Liver (tissue), 3 donors: ENCODE measurements at regions not wholly inside any gene's neighbourhood (a gene's known extent, or its start where the extent isn't known, plus 50 kb on each side); places are given as distances from the start of the nearest gene placed in this dataset.

Experiments
- ATF3 ChIP-seq: IDR thresholded peaks from 2 replicates; pipeline ENCODE4 v1.6.1; 2016; ENCODE audit warnings: antibody characterized with exemption
- CTCF ChIP-seq: fragments of 150-350 bp; IDR thresholded peaks from 2 replicates; pipeline ENCODE4 v1.5.1; 2017; ENCODE audit warnings: improper control_type of control experiment, low read depth, low read length; ENCODE audit not compliant: missing input control
- FOXA1 ChIP-seq: IDR thresholded peaks from 2 replicates; pipeline ENCODE4 v1.6.1; 2016; ENCODE audit warnings: antibody characterized with exemption
- GABPA ChIP-seq, 2 donors: IDR thresholded peaks in 1 of 2; conservative IDR thresholded peaks in 1 of 2; 2 replicates each; pipeline ENCODE4 v1.6.1; 2016; ENCODE audit warnings: antibody characterized with exemption in 2 of 2, mild to moderate bottlenecking in 1 of 2, moderate library complexity in 1 of 2
- RAD21 ChIP-seq, 2 donors: IDR thresholded peaks; 2 replicates each; pipeline ENCODE4 v1.6.1; 2016; ENCODE audit warnings: antibody characterized with exemption in 2 of 2, mild to moderate bottlenecking in 2 of 2
- REST ChIP-seq: IDR thresholded peaks from 2 replicates; pipeline ENCODE4 v1.6.1; 2016; ENCODE audit warnings: antibody characterized with exemption, mild to moderate bottlenecking
- RXRA ChIP-seq, 2 donors: IDR thresholded peaks; 2 replicates each; pipeline ENCODE4 v1.6.1; 2017 to 2018; ENCODE audit warnings: antibody characterized with exemption in 2 of 2, mild to moderate bottlenecking in 1 of 2
- SP1 ChIP-seq: IDR thresholded peaks from 2 replicates; pipeline ENCODE4 v1.6.1; 2018; ENCODE audit warnings: antibody characterized with exemption, mild to moderate bottlenecking
- TAF1 ChIP-seq: conservative IDR thresholded peaks from 2 replicates; pipeline ENCODE4 v1.6.1; 2016; ENCODE audit warnings: antibody characterized with exemption, mild to moderate bottlenecking
- YY1 ChIP-seq: IDR thresholded peaks from 2 replicates; pipeline ENCODE4 v1.6.1; 2016; ENCODE audit warnings: antibody characterized with exemption, mild to moderate bottlenecking
- ZBTB33 ChIP-seq: IDR thresholded peaks from 2 replicates; pipeline ENCODE4 v1.6.1; 2016; ENCODE audit warnings: antibody characterized with exemption
- donor health status: healthy.
- donor health status: healthy.

- TF ChIP-seq YY1 (no peak), GABPA (IDR thresholded peaks at IDR 0.05 in 1 of 2, conservative IDR thresholded peaks at IDR 0.05 in 1 of 2) (no peak), CTCF (no peak), ZBTB33 (no peak), REST (no peak), FOXA1 (no peak), RAD21 (IDR thresholded peaks at IDR 0.05) (no peak), TAF1 (no peak), ATF3 (no peak), SP1 (no peak), RXRA (IDR thresholded peaks at IDR 0.05) (no peak)
Observed at GRCh38 chr13:30565658-30566057, 52.1 kb upstream of the USPL1 start.
